ENCODE measurements at regions not wholly inside any gene's neighbourhood (a gene's known extent, or its start where the extent isn't known, plus 50 kb on each side); places are given as distances from the start of the nearest gene placed in this dataset.

DNA sequence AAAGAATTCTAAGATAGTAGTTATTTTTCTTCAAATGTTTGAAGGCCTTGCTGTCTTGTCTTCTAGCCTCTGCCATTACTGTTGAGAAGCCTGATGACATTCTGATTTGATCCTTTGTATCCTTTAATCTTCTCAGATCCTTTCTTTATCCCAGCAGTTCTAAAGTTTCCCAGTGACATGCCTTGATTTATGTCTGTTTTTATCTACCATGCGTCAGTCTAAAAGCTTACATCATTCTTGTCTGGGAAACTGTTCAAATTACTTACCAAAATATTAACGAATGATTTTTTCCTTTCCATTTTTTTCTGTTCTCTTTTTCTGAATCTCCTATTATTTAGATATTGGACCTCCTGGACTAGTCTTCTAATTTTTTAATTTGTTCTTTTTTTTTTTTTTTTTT lies 78.3 kb upstream of the HELT start:
- H3K27me3 Mint-ChIP-seq (ENCODE audit: low read depth in 2 of 2), result peaks cover 0 to 14% of the 10 kb centered on the region in 2 donors
- H3K4me1 Mint-ChIP-seq, result no peaks in the 10 kb centered on the region
- TF ChIP-seq, protein P1, sequence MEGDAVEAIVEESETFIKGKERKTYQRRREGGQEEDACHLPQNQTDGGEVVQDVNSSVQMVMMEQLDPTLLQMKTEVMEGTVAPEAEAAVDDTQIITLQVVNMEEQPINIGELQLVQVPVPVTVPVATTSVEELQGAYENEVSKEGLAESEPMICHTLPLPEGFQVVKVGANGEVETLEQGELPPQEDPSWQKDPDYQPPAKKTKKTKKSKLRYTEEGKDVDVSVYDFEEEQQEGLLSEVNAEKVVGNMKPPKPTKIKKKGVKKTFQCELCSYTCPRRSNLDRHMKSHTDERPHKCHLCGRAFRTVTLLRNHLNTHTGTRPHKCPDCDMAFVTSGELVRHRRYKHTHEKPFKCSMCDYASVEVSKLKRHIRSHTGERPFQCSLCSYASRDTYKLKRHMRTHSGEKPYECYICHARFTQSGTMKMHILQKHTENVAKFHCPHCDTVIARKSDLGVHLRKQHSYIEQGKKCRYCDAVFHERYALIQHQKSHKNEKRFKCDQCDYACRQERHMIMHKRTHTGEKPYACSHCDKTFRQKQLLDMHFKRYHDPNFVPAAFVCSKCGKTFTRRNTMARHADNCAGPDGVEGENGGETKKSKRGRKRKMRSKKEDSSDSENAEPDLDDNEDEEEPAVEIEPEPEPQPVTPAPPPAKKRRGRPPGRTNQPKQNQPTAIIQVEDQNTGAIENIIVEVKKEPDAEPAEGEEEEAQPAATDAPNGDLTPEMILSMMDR (IDR thresholded peaks at IDR 0.05), result no peak

DNA sequence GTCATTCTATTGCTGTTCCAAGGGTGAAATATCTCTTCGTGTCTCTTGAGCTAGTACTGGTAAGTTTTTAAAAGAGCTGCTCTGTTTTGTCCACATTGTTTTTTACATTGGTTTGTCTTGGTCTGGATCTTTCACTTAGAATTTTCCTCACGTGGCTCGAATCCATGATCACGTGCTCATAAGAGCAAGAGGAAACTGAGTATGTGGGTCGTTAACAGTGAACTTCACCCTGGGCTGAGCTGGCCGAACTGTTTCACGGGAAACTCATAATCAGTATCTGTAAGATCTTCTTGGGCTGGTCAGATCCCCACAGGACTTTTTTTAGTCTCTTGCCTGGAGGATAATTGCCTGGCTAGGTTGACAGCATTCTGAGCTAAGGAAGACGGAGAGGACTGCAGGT lies 77.8 kb upstream of the HELT start:
- H3K4me3 Mint-ChIP-seq, result no peak overlapping the region
- H3K36me3 Mint-ChIP-seq, result no peaks in the 10 kb centered on the region
- H3K4me1 ChIP-seq (ENCODE audit: control insufficient read depth, insufficient read depth, low read length), result no peaks in the 10 kb centered on the region
- H3K9me3 ChIP-seq (ENCODE audit: control insufficient read depth, insufficient read depth, low read length), result no peaks in the 10 kb centered on the region
- DNase-seq (no peak), ATAC-seq (no peak)
- TF ChIP-seq, protein P1 (IDR thresholded peaks at IDR 0.05), result no peak
- intact Hi-C loops (cut with micrococcal nuclease), result no loop called here
- WGBS (ENCODE audit: insufficient coverage), result 93% methylated on average over 8 of the region's 8 CpGs
- peaks cover 0 to 14% of the 10 kb centered on the region in 2 donors for H3K27me3 Mint-ChIP-seq (ENCODE audit: low read depth in 2 of 2)
- H3K27me3 ChIP-seq (ENCODE audit: control insufficient read depth, insufficient read depth, low read length), result no peaks in the 10 kb centered on the region
- no peak overlapping the region for H3K27ac ChIP-seq (ENCODE audit: low read length)
- no peaks in the 10 kb centered on the region for H3K9me3 Mint-ChIP-seq
- H3K4me3 ChIP-seq (ENCODE audit: low read length), result no peak overlapping the region
- H3K27ac Mint-ChIP-seq, result no peak overlapping the region
- H3K36me3 ChIP-seq (ENCODE audit: control insufficient read depth, insufficient read depth, low read length), result no peaks in the 10 kb centered on the region
- H3K4me1 Mint-ChIP-seq, result no peaks in the 10 kb centered on the region

More for the DNA sequence above, 78.3 kb upstream of the HELT start:
- no peak for DNase-seq
- no peaks in the 10 kb centered on the region for H3K4me1 ChIP-seq (ENCODE audit: control insufficient read depth, insufficient read depth, low read length)
- Mint-ChIP-seq H3K36me3 (no peaks in the 10 kb centered on the region), H3K27ac (no peak overlapping the region), H3K4me3 (no peak overlapping the region), H3K9me3 (no peaks in the 10 kb centered on the region)
- no peak overlapping the region for H3K27ac ChIP-seq (ENCODE audit: low read length)
- WGBS (ENCODE audit: insufficient coverage), result 86% methylated on average over 1 of the region's 2 CpGs
- no peaks in the 10 kb centered on the region for H3K9me3 ChIP-seq (ENCODE audit: control insufficient read depth, insufficient read depth, low read length)
- H3K27me3 ChIP-seq (ENCODE audit: control insufficient read depth, insufficient read depth, low read length), result no peaks in the 10 kb centered on the region
- no peak overlapping the region for H3K4me3 ChIP-seq (ENCODE audit: low read length)
- no peak for ATAC-seq
- H3K36me3 ChIP-seq (ENCODE audit: control insufficient read depth, insufficient read depth, low read length), result no peaks in the 10 kb centered on the region
- intact Hi-C loops (cut with micrococcal nuclease), result no loop called here

DNA sequence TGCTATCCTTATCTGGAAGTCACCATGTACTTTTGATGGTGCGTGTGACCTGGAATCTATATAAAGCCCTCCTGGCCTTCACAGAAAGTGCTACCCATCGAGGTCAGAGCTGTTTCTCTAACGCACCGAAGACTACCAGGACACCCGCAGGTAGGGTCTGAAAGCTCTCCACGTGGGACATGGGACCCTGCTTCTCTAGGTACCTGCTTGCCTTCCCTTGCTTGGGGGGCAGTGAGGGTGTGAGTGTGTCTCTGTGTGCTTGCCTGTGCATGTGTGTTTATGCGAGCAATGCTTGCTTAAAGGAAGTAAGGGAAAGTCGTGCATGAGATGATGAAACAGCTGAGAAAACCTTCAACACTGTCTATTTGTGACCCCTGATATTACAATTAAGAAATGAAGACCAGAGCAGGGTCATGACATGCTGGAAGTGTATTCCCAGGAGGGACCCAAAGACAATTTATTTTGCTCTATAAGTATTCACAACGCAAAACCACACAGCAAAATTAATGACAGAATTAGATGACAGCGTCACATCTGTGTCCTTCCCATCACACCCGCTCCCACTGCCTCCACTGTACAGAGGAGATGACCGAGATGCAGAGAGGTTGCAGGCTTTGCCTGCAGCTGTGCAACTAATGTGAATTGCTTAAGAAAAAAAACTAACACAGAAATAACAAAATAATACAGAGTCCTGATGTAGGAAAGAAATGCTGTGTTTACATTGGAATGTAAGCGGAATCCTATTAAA lies 76.4 kb upstream of the HELT start:
- Mint-ChIP-seq H3K27ac (no peak overlapping the region), H3K4me3 (no peak overlapping the region), H3K9me3 (no peaks in the 10 kb centered on the region), H3K4me1 (no peaks in the 10 kb centered on the region), H3K27me3 (ENCODE audit: low read depth in 2 of 2) (peaks cover 8 to 10% of the 10 kb centered on the region in 2 donors), H3K36me3 (no peaks in the 10 kb centered on the region)
- Histone ChIP-seq H3K4me3 (ENCODE audit: low read length) (no peak overlapping the region), H3K27me3 (ENCODE audit: control insufficient read depth, insufficient read depth, low read length) (no peaks in the 10 kb centered on the region), H3K9me3 (ENCODE audit: control insufficient read depth, insufficient read depth, low read length) (no peaks in the 10 kb centered on the region), H3K4me1 (ENCODE audit: control insufficient read depth, insufficient read depth, low read length) (no peaks in the 10 kb centered on the region), H3K36me3 (ENCODE audit: control insufficient read depth, insufficient read depth, low read length) (no peaks in the 10 kb centered on the region), H3K27ac (ENCODE audit: low read length) (no peak overlapping the region)
- TF ChIP-seq, protein P1 (IDR thresholded peaks at IDR 0.05), result no peak
- DNase-seq, result no peak
- 85% methylated on average over 12 of the region's 13 CpGs for WGBS (ENCODE audit: insufficient coverage)
- ATAC-seq, result no peak
- intact Hi-C loops (cut with micrococcal nuclease), result no loop called here
